Skeletal muscle tissue (tissue), 3 donors: ENCODE measurements at regions not wholly inside any gene's neighbourhood (a gene's known extent, or its start where the extent isn't known, plus 50 kb on each side); places are given as distances from the start of the nearest gene placed in this dataset.

ENCODE experiments used
- H3K27ac ChIP-seq: one replicate; pipeline ENCODE4 v1.7.0; 2013; ENCODE audit warnings: mild to moderate bottlenecking, low read depth, low read length, inconsistent platforms
- H3K27me3 ChIP-seq, 3 donors: one replicate each; pipeline ENCODE4 v1.7.0; 2013; ENCODE audit warnings: low read length in 3 of 3; ENCODE audit not compliant: control insufficient read depth in 3 of 3, insufficient read depth in 3 of 3
- H3K36me3 ChIP-seq, 3 donors: one replicate each; pipeline ENCODE4 v1.7.0; 2013; ENCODE audit warnings: low read length in 3 of 3; ENCODE audit not compliant: control insufficient read depth in 3 of 3, insufficient read depth in 3 of 3
- H3K4me1 ChIP-seq, 3 donors: one replicate each; pipeline ENCODE4 v1.7.0; 2013; ENCODE audit warnings: low read length in 3 of 3, mild to moderate bottlenecking in 3 of 3; ENCODE audit not compliant: control insufficient read depth in 3 of 3, insufficient read depth in 3 of 3
- H3K4me3 ChIP-seq, 3 donors: one replicate each; pipeline ENCODE4 v1.7.0; 2013; ENCODE audit warnings: low read length in 3 of 3
- H3K9ac ChIP-seq, 3 donors: one replicate each; pipeline ENCODE4 v1.7.0; 2013; ENCODE audit warnings: low read length in 3 of 3, mild to moderate bottlenecking in 3 of 3, moderate library complexity in 2 of 3, low read depth in 1 of 3
- H3K9me3 ChIP-seq, 3 donors: one replicate each; pipeline ENCODE4 v1.7.0; 2013; ENCODE audit warnings: low read length in 3 of 3; ENCODE audit not compliant: control insufficient read depth in 3 of 3
- donor health status: Osteomylitis.

- Histone ChIP-seq H3K27me3 (no peaks in the 10 kb centered on the region), H3K9ac (peak overlapping the region in 2 of 3 donors; percentile 73 to 78), H3K4me1 (peaks cover 31 to 39% (median 37%) of the 10 kb centered on the region in 3 donors), H3K4me3 (no peak overlapping the region), H3K27ac (peak overlapping the region; percentile 97), H3K9me3 (no peaks in the 10 kb centered on the region), H3K36me3 (no peaks in the 10 kb centered on the region)
Measured at GRCh38 chr22:27685515-27685914, 116.0 kb downstream of the MN1 start.

DNA sequence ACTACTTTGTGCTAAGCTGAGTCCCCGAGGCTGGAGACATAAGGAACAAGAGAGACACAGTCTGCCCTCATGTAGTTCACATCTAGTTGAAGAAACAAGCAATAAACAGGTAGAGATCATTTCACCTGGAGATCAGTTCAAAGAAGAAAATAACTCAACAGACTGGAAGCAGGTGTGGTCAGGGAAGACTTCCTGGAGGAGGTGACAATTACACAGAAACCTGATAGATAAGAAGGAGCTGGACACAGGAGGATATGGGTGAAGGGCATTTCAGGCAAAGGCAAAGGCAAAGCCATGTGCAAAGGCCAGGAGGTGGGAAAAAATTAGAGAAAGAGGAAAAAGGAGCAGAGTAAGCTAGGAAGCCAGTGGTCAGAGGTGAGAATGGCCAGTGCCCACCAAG, 115.6 kb downstream of the MN1 start:
- Histone ChIP-seq H3K4me3 (peak overlapping the region in 1 of 3 donors; percentile 52), H3K4me1 (peaks cover 33 to 39% (median 38%) of the 10 kb centered on the region in 3 donors), H3K27ac (peak overlapping the region; percentile 97), H3K36me3 (no peaks in the 10 kb centered on the region), H3K9me3 (no peaks in the 10 kb centered on the region), H3K9ac (peak overlapping the region; percentile 48 to 78 (median 73)), H3K27me3 (no peaks in the 10 kb centered on the region)

DNA sequence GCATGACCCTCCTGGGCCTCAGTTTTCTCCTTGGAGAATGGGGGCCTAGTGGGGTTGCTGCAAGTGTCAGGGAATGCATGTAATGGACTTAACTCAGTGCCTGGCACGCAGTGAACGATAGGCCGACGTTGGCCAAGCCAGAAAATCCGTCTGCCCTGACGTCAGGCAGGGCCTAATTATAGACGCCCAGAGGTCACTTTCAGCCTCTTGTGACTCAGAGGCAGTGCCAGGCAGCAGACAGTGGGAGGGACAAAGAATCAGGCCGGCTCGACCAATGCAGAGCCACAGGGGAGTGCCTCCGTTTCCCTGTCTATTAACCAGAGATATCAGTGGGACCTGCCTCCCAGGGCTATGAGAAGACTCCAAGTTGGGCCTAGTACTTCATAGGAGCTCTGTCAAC, 115.0 kb downstream of the MN1 start:
- H3K4me3 ChIP-seq = peak overlapping the region in 1 of 3 donors; percentile 52
- H3K4me1 ChIP-seq = peaks cover 33 to 39% (median 38%) of the 10 kb centered on the region in 3 donors
- no peaks in the 10 kb centered on the region for H3K36me3 ChIP-seq
- no peaks in the 10 kb centered on the region for H3K9me3 ChIP-seq
- peak overlapping the region; percentile 53 to 78 (median 73) for H3K9ac ChIP-seq
- peak overlapping the region; percentile 97 for H3K27ac ChIP-seq
- no peaks in the 10 kb centered on the region for H3K27me3 ChIP-seq

GRCh38 chr22:27687984-27688545, 113.5 kb downstream of the MN1 start:
- H3K27me3 ChIP-seq = no peaks in the 10 kb centered on the region
- no peaks in the 10 kb centered on the region for H3K36me3 ChIP-seq
- H3K4me3 ChIP-seq = no peak overlapping the region
- no peaks in the 10 kb centered on the region for H3K9me3 ChIP-seq
- H3K27ac ChIP-seq = no peak overlapping the region
- H3K9ac ChIP-seq = no peak overlapping the region
- peaks cover 27 to 34% (median 31%) of the 10 kb centered on the region in 3 donors for H3K4me1 ChIP-seq

DNA sequence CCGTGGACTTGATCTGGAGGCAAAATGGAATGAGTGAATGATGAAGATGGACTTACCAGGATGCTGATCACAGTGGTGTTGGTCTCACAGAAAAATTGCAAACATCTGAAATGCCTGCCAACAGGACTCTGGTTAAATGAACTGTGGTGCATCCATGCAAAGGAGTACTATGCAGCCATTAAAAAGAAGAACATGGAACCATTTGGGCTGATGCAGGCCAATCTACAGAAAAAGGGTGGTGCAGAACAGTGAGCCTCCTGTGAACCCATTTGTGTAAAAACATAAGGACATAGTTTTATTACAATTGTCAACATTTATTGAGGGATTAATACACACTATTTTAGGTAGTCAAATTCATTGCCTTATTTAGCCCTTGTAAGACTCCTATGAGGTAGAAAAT, 111.9 kb downstream of the MN1 start:
- H3K9me3 ChIP-seq = no peaks in the 10 kb centered on the region
- H3K36me3 ChIP-seq = no peaks in the 10 kb centered on the region
- no peak overlapping the region for H3K27ac ChIP-seq
- no peaks in the 10 kb centered on the region for H3K27me3 ChIP-seq
- H3K4me3 ChIP-seq = no peak overlapping the region
- H3K9ac ChIP-seq = no peak overlapping the region
- H3K4me1 ChIP-seq = peaks cover 27 to 40% (median 32%) of the 10 kb centered on the region in 3 donors

- peak overlapping the region in 1 of 3 donors; percentile 10 for H3K9ac ChIP-seq
- no peaks in the 10 kb centered on the region for H3K36me3 ChIP-seq
- H3K4me1 ChIP-seq = peaks cover 25 to 42% (median 27%) of the 10 kb centered on the region in 3 donors
- no peak overlapping the region for H3K27ac ChIP-seq
- H3K27me3 ChIP-seq = no peaks in the 10 kb centered on the region
- H3K4me3 ChIP-seq = no peak overlapping the region
- H3K9me3 ChIP-seq = no peaks in the 10 kb centered on the region
Measured at GRCh38 chr22:27690599-27690998, 111.0 kb downstream of the MN1 start.

DNA sequence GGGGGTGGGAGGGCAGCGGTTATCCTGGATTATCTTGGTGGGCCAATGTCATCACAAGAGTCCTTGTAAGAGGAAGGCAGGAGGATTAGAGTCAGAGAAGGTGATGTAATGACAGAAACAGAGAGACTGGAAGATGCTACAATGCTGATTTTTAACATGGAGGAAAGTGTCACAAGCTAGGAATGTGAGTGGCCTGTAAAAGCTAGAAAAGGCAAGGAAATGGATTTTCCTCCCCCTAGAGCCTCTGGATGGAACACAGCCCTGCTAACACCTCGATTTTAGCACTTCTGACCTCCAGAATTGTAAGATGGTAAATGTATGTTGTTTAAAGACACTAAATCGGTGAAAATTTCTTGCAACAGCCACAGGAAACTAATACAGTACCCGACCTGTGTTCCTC, 109.3 kb downstream of the MN1 start:
- H3K27ac ChIP-seq = no peak overlapping the region
- no peaks in the 10 kb centered on the region for H3K36me3 ChIP-seq
- H3K4me1 ChIP-seq = peaks cover 13 to 38% (median 14%) of the 10 kb centered on the region in 3 donors
- H3K27me3 ChIP-seq = no peaks in the 10 kb centered on the region
- H3K9ac ChIP-seq = no peak overlapping the region
- H3K9me3 ChIP-seq = no peaks in the 10 kb centered on the region
- H3K4me3 ChIP-seq = no peak overlapping the region

DNA sequence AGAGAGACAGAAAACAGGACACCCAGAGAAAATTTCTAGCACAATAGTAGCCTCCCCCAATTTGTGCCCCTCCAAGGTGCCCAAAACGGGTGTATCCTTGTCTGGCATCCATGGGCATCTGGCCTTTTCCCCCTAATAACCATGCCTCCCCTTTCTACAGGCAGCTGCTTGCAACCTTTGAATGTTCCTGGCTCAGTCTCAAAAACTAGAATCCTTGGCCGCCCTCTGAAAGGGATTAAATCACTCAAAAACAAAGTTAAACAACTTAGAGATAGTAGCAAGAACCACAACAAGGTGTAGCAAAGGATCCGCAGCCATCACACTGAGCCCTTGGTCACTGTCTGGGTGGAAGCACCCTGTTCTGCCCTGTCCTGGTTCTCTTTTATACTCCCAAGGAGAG, 105.6 kb downstream of the MN1 start:
- Histone ChIP-seq H3K9me3 (no peaks in the 10 kb centered on the region), H3K27me3 (no peaks in the 10 kb centered on the region), H3K36me3 (no peaks in the 10 kb centered on the region), H3K4me3 (no peak overlapping the region), H3K27ac (peak overlapping the region; percentile 84), H3K9ac (peak overlapping the region in 1 of 3 donors; percentile 68), H3K4me1 (peaks cover 24 to 44% (median 25%) of the 10 kb centered on the region in 3 donors)

DNA sequence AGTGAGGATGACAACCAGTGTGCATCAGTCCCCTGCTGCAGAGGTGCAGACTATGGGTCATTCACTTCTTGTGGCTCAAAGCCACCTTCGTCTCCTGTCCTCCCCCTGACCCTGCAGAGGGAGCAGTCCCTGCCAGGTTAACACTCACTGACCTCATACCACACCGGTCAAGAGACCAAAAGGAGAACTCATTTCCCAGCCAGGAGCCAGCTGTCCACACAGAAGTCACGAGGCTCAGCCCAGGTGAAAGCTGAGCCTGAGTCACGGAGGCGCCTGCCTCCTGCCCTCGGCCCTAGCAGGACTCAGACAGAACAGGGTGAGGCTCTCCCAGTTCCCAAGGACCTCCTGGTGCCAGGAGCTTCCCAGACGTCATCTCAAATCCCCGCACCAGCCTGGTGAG, 103.7 kb downstream of the MN1 start:
- H3K4me3 ChIP-seq = peak overlapping the region in 1 of 3 donors; percentile 29
- H3K27ac ChIP-seq = peak overlapping the region; percentile 84
- H3K36me3 ChIP-seq = no peaks in the 10 kb centered on the region
- H3K4me1 ChIP-seq = peaks cover 24 to 41% (median 25%) of the 10 kb centered on the region in 3 donors
- no peaks in the 10 kb centered on the region for H3K27me3 ChIP-seq
- peak overlapping the region in 1 of 3 donors; percentile 72 for H3K9ac ChIP-seq
- H3K9me3 ChIP-seq = peaks cover 0 to 10% (median 4%) of the 10 kb centered on the region in 3 donors
